Uterus (tissue), 2 donors: ENCODE measurements at regions not wholly inside any gene's neighbourhood (a gene's known extent, or its start where the extent isn't known, plus 50 kb on each side); places are given as distances from the start of the nearest gene placed in this dataset.

Source experiments
- POLR2A ChIP-seq, 2 donors: fragments of 450-650 bp; IDR thresholded peaks; one replicate each; pipeline ENCODE4 v1.6.1; 2016; ENCODE audit warnings: antibody characterized with exemption in 2 of 2, mild to moderate bottlenecking in 1 of 2, moderate library complexity in 1 of 2
- TF ChIP-seq, protein P1 (sequence below), 4 experiments: fragments of 200-600 bp in 2 of 4; fragments of 450-650 bp in 2 of 4; sonication (generic) in 2 of 4; IDR thresholded peaks; one replicate each; pipeline ENCODE4 v1.5.1; 2016 to 2019; ENCODE audit warnings: antibody characterized with exemption in 4 of 4, mild to moderate bottlenecking in 2 of 4, moderate library complexity in 1 of 4

DNA sequence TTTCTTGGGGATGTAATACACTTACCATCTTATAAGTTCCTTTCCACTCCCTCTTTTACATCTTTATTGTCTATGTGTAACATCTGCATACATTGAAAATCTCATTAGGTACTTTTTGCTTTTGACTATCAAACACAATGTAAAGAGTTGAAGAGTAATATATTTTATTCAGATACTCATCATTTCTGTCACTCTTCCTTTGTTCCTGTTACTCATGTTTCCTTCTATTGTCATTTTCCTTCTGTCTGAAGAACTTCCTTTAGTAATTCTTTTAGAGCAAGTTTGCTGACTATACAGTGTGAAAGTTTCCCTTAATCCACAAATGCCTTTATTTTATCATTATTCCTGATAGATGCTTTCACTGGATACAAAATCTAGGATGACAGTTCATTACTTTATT is 339.8 kb downstream of the SOX4 start:
- no peak for TF ChIP-seq POLR2A (IDR thresholded peaks at IDR 0.05)
- TF ChIP-seq, protein P1, sequence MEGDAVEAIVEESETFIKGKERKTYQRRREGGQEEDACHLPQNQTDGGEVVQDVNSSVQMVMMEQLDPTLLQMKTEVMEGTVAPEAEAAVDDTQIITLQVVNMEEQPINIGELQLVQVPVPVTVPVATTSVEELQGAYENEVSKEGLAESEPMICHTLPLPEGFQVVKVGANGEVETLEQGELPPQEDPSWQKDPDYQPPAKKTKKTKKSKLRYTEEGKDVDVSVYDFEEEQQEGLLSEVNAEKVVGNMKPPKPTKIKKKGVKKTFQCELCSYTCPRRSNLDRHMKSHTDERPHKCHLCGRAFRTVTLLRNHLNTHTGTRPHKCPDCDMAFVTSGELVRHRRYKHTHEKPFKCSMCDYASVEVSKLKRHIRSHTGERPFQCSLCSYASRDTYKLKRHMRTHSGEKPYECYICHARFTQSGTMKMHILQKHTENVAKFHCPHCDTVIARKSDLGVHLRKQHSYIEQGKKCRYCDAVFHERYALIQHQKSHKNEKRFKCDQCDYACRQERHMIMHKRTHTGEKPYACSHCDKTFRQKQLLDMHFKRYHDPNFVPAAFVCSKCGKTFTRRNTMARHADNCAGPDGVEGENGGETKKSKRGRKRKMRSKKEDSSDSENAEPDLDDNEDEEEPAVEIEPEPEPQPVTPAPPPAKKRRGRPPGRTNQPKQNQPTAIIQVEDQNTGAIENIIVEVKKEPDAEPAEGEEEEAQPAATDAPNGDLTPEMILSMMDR (IDR thresholded peaks at IDR 0.05): no peak
